ENCODE measurements at regions not wholly inside any gene's neighbourhood (a gene's known extent, or its start where the extent isn't known, plus 50 kb on each side); places are given as distances from the start of the nearest gene placed in this dataset.

DNA sequence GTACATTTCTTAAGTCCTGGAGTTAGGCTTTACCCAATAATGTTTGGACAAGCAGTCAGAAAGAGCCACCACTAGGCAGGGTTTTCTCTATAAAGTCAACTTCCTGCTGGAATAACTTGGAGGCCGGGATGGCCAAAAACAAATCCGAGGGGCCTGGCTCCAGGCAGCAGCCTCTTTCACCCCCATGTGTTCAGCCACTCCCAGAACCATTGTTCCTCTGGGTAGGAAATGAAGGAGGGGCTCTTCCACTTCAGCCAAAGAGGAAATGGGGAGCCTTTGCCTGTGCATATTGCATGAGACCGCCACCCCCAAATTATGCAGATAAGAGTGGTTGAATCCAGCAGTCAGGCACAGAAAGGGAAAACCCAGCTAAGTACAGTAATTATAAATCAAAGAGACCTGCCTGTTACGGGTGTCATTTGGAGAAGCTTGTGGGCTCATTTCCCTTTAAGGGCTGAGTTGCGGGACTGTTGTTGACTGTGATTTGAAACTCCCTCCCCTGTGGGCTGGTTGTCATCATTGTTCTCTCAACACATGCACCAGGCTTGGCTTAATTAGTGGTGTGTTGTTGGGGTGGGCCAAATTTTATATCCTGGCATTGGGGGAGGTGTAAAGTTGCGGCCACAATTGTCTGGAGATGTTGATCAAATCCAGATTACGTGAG, 212.8 kb upstream of the SOX11 start:
- Histone ChIP-seq H3K27ac (ENCODE audit: low read depth, low read length, severe bottlenecking) (peak overlapping the region; percentile 60), H3K4me3 (ENCODE audit: extremely low read depth, insufficient read depth, low read length, poor library complexity, severe bottlenecking) (no peak overlapping the region)
- 33 to 41% methylated on average over 3 to 4 of the region's 7 CpGs for WGBS, 2 experiments (ENCODE audit: insufficient coverage in 2 of 2)

DNA sequence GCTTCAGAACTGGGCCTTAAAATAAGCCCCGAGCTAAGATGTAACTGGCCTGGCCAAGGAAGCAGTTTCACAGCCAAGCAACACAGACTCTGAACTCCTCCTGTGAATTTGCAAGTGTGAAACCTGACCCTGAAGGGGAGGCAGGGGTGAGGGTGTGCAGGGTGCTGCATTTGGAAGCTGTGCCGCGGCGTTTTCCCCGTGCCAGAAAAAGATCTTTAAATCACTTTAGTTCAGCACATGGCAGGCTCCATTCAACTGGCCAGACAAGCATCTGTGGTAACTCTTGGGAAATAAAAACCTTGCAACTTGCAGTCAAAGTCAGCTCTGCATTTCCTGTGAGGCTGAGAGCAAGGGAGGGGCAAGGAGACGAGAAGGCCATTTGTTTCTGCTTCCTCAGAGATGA, 209.3 kb upstream of the SOX11 start:
- Histone ChIP-seq H3K27ac (ENCODE audit: low read depth, low read length, severe bottlenecking) (peak overlapping the region; percentile 34), H3K4me3 (ENCODE audit: extremely low read depth, insufficient read depth, low read length, poor library complexity, severe bottlenecking) (no peak overlapping the region), H3K9me3 (ENCODE audit: control insufficient read depth, low read length) (no peaks in the 10 kb centered on the region), H3K4me1 (ENCODE audit: control insufficient read depth, insufficient read depth, low read length, poor library complexity, severe bottlenecking) (peaks cover 8% of the 10 kb centered on the region), H3K36me3 (ENCODE audit: control insufficient read depth, insufficient read depth, low read length) (no peaks in the 10 kb centered on the region)
- WGBS, 2 experiments (ENCODE audit: insufficient coverage in 2 of 2) = 18 to 30% methylated on average over 2 to 3 of the region's 6 CpGs

More for the DNA sequence above, 212.8 kb upstream of the SOX11 start:
- Histone ChIP-seq H3K9me3 (ENCODE audit: control insufficient read depth, low read length) (no peaks in the 10 kb centered on the region), H3K4me1 (ENCODE audit: control insufficient read depth, insufficient read depth, low read length, poor library complexity, severe bottlenecking) (peaks cover 8% of the 10 kb centered on the region), H3K36me3 (ENCODE audit: control insufficient read depth, insufficient read depth, low read length) (no peaks in the 10 kb centered on the region)

DNA sequence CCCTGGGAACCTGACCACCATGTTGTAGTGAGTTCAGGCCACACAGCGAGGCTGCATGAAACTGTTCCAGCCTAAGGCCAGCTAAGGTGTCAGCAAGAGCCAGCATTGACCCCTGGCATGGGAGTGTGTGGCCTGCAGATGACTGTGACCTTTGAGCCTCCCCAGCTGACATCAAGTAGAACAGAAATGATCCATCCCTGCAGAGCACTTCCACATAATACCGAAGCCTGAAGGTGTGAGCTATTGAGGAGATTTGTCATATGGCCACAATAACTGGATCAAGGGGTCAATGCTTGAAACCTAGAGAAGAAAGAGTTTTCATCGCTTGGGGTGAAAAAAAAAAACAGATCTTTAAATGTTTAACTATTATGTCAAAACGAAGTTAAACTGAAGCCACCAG, 207.3 kb upstream of the SOX11 start:
- 85 to 86% methylated on average over 1 to 3 of the region's 4 CpGs for WGBS, 2 experiments (ENCODE audit: insufficient coverage in 2 of 2)
- Histone ChIP-seq H3K4me3 (ENCODE audit: extremely low read depth, insufficient read depth, low read length, poor library complexity, severe bottlenecking) (no peak overlapping the region), H3K27ac (ENCODE audit: low read depth, low read length, severe bottlenecking) (no peak overlapping the region), H3K9me3 (ENCODE audit: control insufficient read depth, low read length) (no peaks in the 10 kb centered on the region), H3K36me3 (ENCODE audit: control insufficient read depth, insufficient read depth, low read length) (no peaks in the 10 kb centered on the region), H3K4me1 (ENCODE audit: control insufficient read depth, insufficient read depth, low read length, poor library complexity, severe bottlenecking) (peaks cover 3% of the 10 kb centered on the region)

DNA sequence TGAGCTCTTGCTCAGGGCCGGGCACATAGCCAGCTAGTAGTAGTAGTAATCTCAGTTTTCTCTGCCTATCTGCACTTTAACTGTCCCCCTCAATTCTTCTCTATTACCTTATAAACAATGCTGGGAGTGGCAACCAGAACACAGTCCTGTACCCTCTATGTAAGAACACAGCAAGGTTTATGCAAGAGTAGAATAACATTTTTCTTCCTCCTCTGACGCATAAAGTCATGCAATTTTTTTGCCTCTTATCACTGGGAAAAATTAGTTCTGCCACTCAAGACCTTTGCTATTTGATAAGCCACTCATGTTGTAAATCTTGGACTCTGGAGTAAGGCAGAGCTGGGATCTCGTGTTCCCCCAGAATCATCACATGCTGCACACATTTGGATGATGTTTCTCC, 200.7 kb upstream of the SOX11 start:
- H3K4me1 ChIP-seq (ENCODE audit: control insufficient read depth, insufficient read depth, low read length, poor library complexity, severe bottlenecking) = no peaks in the 10 kb centered on the region
- no peak overlapping the region for H3K4me3 ChIP-seq (ENCODE audit: extremely low read depth, insufficient read depth, low read length, poor library complexity, severe bottlenecking)
- no peaks in the 10 kb centered on the region for H3K36me3 ChIP-seq (ENCODE audit: control insufficient read depth, insufficient read depth, low read length)
- H3K27ac ChIP-seq (ENCODE audit: low read depth, low read length, severe bottlenecking) = no peak overlapping the region
- WGBS, 2 experiments (ENCODE audit: insufficient coverage in 2 of 2) = 100% methylated on average over 1 of the region's 3 CpGs; no CpG with 5 or more reads in 1 of the 2 experiments
- H3K9me3 ChIP-seq (ENCODE audit: control insufficient read depth, low read length) = no peaks in the 10 kb centered on the region

DNA sequence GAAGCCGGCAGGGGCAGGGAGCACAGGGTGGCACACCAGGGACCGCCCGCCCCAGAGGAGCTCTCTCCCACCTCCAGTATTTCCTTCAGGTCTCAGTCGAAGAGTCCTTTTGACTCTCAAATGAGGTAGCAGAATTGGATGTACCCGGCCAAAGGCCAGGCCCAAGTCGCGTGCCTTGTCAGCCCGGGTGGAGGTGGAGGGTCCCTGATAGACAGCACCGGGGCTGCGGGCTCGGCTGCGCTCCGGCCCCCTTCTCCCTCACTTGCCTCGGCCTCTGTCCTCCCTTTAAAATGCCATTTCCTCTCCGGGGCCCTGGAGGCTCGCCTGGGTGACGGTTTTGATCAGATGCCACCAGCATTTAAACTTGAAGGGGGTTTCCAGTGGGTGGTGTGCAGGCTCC, 198.9 kb upstream of the SOX11 start:
- 93 to 96% methylated on average over 5 to 15 of the region's 17 CpGs for WGBS, 2 experiments (ENCODE audit: insufficient coverage in 2 of 2)
- Histone ChIP-seq H3K9me3 (ENCODE audit: control insufficient read depth, low read length) (no peaks in the 10 kb centered on the region), H3K36me3 (ENCODE audit: control insufficient read depth, insufficient read depth, low read length) (no peaks in the 10 kb centered on the region), H3K4me1 (ENCODE audit: control insufficient read depth, insufficient read depth, low read length, poor library complexity, severe bottlenecking) (no peaks in the 10 kb centered on the region), H3K27ac (ENCODE audit: low read depth, low read length, severe bottlenecking) (no peak overlapping the region), H3K4me3 (ENCODE audit: extremely low read depth, insufficient read depth, low read length, poor library complexity, severe bottlenecking) (no peak overlapping the region)

DNA sequence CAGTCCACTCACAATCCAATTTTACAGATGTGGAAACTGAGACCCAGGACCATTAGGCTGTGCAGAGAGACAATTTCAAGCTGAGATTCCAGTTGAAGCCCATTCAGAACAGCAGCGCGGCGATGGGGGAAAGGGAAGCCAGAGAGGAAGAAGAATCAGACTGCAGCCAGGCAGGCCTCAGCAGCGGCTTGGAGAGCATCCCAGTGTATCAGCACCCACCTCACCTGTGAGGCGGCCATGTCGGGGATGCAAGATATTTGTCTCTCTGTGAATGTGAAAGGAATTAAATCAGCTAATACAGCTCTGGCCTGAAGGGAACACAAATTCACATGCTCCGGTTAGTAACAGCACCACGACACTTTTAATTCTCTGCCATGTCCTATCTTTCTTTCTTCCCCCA, 198.0 kb upstream of the SOX11 start:
- no peaks in the 10 kb centered on the region for H3K9me3 ChIP-seq (ENCODE audit: control insufficient read depth, low read length)
- no peaks in the 10 kb centered on the region for H3K36me3 ChIP-seq (ENCODE audit: control insufficient read depth, insufficient read depth, low read length)
- no peak overlapping the region for H3K4me3 ChIP-seq (ENCODE audit: extremely low read depth, insufficient read depth, low read length, poor library complexity, severe bottlenecking)
- no peaks in the 10 kb centered on the region for H3K4me1 ChIP-seq (ENCODE audit: control insufficient read depth, insufficient read depth, low read length, poor library complexity, severe bottlenecking)
- WGBS, 2 experiments (ENCODE audit: insufficient coverage in 2 of 2) = 92 to 97% methylated on average over 5 of the region's 8 CpGs
- H3K27ac ChIP-seq (ENCODE audit: low read depth, low read length, severe bottlenecking) = no peak overlapping the region

DNA sequence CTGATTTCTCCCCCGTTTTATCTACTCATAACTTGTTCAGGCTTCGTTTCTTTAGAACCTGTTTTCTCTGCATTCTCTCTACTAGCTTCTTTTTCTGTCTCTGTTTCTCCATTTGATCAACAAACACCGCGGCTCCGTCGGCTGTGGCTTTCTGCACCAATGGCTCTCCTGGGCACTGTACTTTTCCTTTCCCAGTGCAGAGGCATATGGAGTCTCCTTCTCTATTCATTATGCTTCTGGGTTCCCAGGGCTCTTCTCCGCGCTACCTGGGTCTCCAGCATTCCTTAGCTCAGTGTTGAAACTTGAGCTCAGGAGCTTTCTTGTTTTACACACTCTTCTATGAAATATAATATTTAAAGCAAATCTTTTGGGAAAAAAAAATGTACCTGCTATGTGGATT, 196.6 kb upstream of the SOX11 start:
- no peaks in the 10 kb centered on the region for H3K9me3 ChIP-seq (ENCODE audit: control insufficient read depth, low read length)
- H3K4me1 ChIP-seq (ENCODE audit: control insufficient read depth, insufficient read depth, low read length, poor library complexity, severe bottlenecking) = no peaks in the 10 kb centered on the region
- H3K27ac ChIP-seq (ENCODE audit: low read depth, low read length, severe bottlenecking) = no peak overlapping the region
- no peak overlapping the region for H3K4me3 ChIP-seq (ENCODE audit: extremely low read depth, insufficient read depth, low read length, poor library complexity, severe bottlenecking)
- 93 to 94% methylated on average over 6 of the region's 8 CpGs for WGBS, 2 experiments (ENCODE audit: insufficient coverage in 2 of 2)
- no peaks in the 10 kb centered on the region for H3K36me3 ChIP-seq (ENCODE audit: control insufficient read depth, insufficient read depth, low read length)

DNA sequence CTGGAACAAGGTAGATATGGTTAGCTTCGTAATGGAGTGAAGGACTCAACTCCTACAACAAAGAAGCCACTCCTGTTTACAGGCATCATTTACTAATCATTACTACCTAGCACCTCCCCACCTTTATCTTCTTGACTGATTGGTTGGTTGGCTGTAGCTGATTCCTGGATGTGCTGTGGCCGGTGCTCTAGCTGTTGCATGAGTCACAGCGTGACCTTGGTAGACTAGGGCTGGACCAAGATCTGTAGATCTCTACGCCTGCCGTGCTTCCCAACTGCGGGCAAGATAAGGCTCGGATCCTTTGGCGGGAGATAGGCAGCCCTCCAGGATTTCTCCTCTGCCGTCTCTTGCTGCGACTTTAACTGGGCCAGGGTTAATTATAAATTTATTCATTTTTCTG, 194.3 kb upstream of the SOX11 start:
- Histone ChIP-seq H3K27ac (ENCODE audit: low read depth, low read length, severe bottlenecking) (no peak overlapping the region), H3K4me1 (ENCODE audit: control insufficient read depth, insufficient read depth, low read length, poor library complexity, severe bottlenecking) (no peaks in the 10 kb centered on the region), H3K9me3 (ENCODE audit: control insufficient read depth, low read length) (no peaks in the 10 kb centered on the region), H3K36me3 (ENCODE audit: control insufficient read depth, insufficient read depth, low read length) (no peaks in the 10 kb centered on the region), H3K4me3 (ENCODE audit: extremely low read depth, insufficient read depth, low read length, poor library complexity, severe bottlenecking) (no peak overlapping the region)
- WGBS, 2 experiments (ENCODE audit: insufficient coverage in 2 of 2) = 88 to 94% methylated on average over 5 to 9 of the region's 10 CpGs

DNA sequence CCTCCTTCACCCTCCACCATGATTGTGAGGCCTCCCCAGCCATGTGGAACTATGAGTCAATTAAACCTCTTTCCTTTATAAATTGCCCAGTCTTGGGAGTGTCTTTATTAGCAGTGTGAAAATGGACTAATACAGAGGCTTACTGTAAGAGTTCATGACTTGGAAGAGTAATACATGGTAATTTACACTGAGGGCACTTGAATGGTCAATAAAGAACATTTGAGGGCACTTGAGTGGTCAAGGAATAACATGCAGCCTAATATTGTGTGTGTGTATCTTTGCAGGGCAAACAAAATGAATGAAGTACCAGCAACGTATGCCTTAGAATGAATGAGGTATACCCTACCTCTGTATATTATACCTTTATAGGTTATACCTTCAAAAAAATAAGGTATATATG, 190.4 kb upstream of the SOX11 start:
- WGBS, 2 experiments (ENCODE audit: insufficient coverage in 2 of 2) = no CpG with 5 or more reads among the region's 1 CpG
- no peaks in the 10 kb centered on the region for H3K4me1 ChIP-seq (ENCODE audit: control insufficient read depth, insufficient read depth, low read length, poor library complexity, severe bottlenecking)
- H3K4me3 ChIP-seq (ENCODE audit: extremely low read depth, insufficient read depth, low read length, poor library complexity, severe bottlenecking) = no peak overlapping the region
- H3K36me3 ChIP-seq (ENCODE audit: control insufficient read depth, insufficient read depth, low read length) = no peaks in the 10 kb centered on the region
- H3K27ac ChIP-seq (ENCODE audit: low read depth, low read length, severe bottlenecking) = no peak overlapping the region
- no peaks in the 10 kb centered on the region for H3K9me3 ChIP-seq (ENCODE audit: control insufficient read depth, low read length)

DNA sequence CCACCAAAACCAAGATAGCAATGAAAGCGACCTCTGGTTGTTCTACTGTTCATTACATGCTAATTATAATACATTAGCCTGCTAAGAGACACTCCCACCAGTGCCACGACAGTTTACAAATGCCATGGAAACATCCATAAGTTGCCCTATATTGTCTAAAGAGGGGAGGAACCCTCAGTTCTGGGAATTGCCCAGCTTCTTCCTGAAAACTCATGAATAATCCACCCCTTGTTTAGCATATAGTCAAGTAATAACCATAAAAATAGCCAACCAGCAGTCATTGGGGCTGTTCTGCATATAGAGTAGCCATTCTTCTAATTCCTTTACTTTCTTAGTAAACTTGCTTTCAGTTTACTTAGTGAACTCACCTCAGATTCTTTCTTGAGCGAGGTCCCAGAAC, 189.8 kb upstream of the SOX11 start:
- WGBS, 2 experiments (ENCODE audit: insufficient coverage in 2 of 2) = 75 to 88% methylated on average over 1 to 2 of the region's 3 CpGs
- Histone ChIP-seq H3K4me3 (ENCODE audit: extremely low read depth, insufficient read depth, low read length, poor library complexity, severe bottlenecking) (no peak overlapping the region), H3K36me3 (ENCODE audit: control insufficient read depth, insufficient read depth, low read length) (no peaks in the 10 kb centered on the region), H3K9me3 (ENCODE audit: control insufficient read depth, low read length) (no peaks in the 10 kb centered on the region), H3K4me1 (ENCODE audit: control insufficient read depth, insufficient read depth, low read length, poor library complexity, severe bottlenecking) (no peaks in the 10 kb centered on the region), H3K27ac (ENCODE audit: low read depth, low read length, severe bottlenecking) (no peak overlapping the region)

DNA sequence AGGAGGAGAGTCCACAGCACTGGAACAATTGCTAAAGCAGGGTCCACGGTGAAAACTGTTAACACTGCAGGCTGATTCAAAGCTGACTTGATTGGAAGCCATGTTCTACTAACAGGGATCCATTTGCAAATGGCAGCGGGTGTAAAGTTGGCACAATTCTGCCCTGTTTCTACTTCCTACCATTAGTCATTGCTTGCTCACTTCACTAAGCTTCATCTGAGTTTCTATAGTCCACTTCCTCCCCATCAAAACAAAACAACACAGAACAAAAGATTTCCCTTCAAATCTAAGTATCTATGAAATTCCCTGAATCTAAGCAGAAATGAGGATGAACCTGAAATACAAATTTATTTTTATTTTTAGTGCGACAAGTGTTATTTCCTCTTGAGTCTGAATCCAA, 187.4 kb upstream of the SOX11 start:
- H3K4me1 ChIP-seq (ENCODE audit: control insufficient read depth, insufficient read depth, low read length, poor library complexity, severe bottlenecking) = no peaks in the 10 kb centered on the region
- H3K9me3 ChIP-seq (ENCODE audit: control insufficient read depth, low read length) = no peaks in the 10 kb centered on the region
- 83 to 92% methylated on average over 3 of the region's 3 CpGs for WGBS, 2 experiments (ENCODE audit: insufficient coverage in 2 of 2)
- H3K27ac ChIP-seq (ENCODE audit: low read depth, low read length, severe bottlenecking) = no peak overlapping the region
- H3K4me3 ChIP-seq (ENCODE audit: extremely low read depth, insufficient read depth, low read length, poor library complexity, severe bottlenecking) = no peak overlapping the region
- H3K36me3 ChIP-seq (ENCODE audit: control insufficient read depth, insufficient read depth, low read length) = no peaks in the 10 kb centered on the region
